NCI-H226 (cell line): ENCODE measurements at regions not wholly inside any gene's neighbourhood (a gene's known extent, or its start where the extent isn't known, plus 50 kb on each side); places are given as distances from the start of the nearest gene placed in this dataset.
A peak's percentile ranks its signal among the peaks of the same experiment; 100 is the strongest.

ENCODE experiments used
- DNase-seq: peaks from one replicate; pipeline ENCODE4 v3.0.0-alpha.2; 2015

DNA sequence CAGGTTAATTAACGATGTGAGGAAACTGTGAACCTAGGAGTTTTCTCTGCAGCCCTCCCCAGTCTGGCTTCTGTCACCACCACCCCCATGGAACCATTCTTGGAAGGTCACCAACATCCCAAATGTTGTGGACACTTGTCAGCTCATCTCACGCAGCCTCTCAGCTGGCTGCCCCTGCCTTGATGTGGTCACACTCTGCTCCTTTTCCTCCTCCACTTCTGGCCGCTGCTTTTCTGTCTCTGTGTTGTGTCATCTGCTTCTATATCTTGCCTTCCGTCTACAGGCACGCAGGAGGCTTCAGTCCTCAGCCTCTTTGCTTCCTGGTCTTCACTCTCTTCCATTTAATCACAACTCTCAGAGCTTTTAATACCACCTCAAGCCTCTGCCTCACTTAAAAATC, 371.5 kb upstream of the SLIT2 start:
- DNase-seq = no peak

DNA sequence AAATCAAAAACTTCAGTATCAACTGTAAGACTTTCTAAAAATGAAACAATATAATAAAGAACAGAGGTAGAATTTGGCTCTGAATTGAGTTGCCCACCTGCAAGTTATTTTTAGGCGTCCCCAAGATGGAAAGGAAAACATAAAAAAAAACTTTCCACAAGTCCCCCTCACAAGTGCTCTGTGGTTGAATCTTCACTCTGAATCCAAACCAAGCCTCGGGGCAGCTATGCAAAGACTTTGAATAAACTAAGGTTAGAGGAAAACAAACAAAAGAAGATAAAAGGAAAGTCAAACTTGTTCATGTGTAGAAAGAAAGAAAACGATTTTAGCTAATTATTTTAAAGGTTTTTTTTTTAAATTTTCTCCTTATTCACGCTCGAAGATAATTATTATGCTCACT, 372.4 kb upstream of the SLIT2 start:
- no peak for DNase-seq

DNA sequence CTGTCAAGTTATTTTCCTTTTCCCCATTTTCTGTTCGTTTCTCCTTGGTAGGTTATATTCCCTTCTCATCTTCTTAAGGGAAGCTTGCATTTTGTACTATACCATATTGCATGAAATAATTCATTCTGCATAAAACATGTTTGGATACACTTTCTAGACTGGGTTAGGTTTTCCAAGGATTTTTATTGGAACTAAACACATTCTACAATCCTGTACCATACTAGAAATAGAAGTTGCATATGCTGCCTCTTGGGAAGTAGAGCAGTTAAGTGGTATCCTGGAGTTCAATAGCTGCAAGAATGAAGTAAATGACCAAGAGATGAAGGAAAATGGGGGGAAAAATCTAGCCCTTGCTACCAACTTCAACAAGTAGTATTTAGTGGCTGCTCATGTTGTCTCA, 393.7 kb upstream of the SLIT2 start:
- no peak for DNase-seq

DNA sequence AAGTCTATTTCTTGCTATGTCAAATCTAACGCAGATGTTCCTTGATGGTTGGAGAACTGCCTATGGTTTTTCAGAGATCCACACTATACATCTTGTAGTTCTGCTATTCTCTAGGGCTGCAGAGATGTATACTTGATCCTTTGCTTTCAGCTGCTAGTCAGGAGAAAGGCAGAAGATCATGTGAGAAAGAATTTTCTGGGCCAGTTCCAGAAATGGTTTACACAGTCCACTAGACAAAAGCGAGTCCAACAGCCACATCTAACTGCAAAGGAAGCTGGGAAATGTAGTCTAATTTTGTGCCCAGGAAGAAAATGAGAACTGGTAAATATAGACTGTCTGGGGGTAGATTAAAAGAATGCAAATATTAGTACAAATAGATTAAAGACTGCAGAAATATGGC, 394.3 kb upstream of the SLIT2 start:
- no peak for DNase-seq

DNA sequence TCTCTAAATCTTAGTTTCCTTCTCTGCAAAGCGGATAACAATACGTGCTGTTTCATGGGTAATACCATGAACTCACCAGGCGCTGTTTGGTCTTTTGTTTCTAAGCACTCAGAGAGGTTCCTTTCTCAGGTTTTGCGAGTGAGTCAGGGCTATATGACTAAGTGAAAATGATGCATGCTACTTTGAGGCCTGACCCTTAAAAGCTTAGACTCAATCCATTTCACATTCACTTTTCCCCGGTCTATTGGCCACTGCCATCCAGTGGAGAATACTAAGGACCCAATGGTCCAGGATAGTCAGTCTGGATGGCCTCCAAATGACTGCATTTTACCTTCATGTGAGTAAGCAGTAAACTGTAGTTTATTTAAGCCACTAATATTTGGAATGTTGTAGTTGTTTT, 400.8 kb upstream of the SLIT2 start:
- peak; percentile 49 for DNase-seq

DNA sequence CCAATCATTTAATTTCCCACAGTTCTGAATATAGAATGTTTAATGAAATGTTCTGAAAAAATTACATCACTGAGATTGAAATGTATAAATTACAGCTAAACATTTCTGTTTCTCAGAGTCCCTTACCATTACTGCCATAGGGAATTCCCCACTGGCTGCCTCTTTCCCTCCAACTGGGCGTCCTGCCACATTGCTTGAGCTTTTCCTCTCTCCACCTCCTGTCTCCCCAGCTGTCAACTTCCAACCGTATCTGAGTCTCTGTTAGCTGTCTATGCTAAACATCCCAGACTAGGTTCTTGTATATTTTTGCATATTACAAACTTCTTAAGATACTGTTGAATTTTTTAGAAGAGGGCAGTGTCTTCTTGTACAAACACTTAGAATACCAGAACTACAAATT, 407.3 kb upstream of the SLIT2 start:
- DNase-seq = peak; percentile 27

DNA sequence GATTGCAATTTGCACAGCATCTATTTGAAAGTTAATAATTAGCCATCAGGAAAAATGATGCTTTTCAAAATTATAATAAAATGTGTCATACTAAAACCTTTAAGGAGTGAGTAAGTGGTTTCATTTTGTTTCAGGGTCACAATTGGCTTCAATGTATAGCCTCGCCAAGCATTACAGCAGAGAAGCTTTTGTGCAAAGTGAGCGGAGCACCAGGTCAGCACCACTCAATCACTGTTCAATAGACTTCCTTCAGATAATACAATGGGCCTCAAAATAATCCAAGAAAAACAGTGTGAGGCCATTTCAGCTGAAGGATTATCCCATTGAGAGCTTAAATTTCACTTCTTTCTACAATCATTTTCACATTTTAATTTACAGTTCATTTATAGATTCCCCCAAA, 409.2 kb upstream of the SLIT2 start:
- no peak for DNase-seq

DNA sequence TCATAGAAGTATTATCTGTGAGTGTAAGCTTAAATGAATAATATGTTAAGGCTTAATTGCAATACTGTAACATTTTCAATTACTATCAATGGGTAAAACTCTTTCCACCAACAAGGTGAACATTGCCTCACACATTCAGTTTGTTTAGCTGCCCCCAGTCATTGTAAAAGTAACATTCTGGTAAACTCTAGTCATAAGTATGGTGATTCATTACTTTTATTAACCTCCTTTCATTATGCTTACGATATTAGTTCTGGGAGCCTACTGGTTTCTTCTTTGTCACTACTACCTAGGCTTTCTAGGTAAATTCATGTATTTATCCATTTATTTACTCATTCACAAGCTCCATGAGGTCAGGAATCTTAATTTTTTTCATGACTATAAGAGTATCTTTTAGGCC, 412.8 kb upstream of the SLIT2 start:
- no peak for DNase-seq

DNA sequence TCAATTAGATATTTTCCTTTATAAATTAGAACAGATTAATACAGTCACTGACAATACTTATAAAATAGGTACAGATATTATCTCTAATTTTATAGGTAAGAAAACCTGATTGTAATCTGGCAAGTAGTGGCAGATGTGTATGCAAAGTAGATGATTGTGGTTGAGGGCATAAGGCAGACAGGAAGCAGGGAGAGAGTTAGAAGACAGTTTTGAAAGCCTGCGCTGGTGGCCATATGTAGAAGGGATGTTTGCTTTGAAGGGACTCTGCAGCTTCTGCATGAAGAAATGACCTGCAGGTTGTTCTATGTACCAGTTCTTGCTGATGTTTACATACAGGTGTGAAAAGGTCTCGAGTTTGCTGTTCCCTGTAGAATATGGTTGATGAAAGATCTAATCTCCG, 416.3 kb upstream of the SLIT2 start:
- no peak for DNase-seq

DNA sequence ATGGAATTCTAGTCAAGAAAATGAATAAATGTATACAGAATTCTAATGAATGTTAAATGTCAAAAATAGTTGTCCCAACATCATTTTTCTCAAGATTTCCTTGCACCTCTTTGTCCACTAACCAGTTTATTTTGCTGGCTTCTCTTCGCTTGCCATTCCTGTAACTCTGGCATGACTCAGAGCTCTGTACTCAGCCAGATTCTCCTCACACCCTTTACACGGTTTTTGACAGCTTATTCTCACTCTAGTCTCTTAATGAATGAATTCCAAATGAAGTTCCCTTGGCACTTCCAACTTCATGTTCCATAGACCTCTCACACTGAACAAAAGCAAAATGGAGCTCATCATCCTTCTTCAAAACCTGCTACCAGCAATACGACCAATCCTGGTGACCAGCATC, 419.3 kb upstream of the SLIT2 start:
- no peak for DNase-seq

DNA sequence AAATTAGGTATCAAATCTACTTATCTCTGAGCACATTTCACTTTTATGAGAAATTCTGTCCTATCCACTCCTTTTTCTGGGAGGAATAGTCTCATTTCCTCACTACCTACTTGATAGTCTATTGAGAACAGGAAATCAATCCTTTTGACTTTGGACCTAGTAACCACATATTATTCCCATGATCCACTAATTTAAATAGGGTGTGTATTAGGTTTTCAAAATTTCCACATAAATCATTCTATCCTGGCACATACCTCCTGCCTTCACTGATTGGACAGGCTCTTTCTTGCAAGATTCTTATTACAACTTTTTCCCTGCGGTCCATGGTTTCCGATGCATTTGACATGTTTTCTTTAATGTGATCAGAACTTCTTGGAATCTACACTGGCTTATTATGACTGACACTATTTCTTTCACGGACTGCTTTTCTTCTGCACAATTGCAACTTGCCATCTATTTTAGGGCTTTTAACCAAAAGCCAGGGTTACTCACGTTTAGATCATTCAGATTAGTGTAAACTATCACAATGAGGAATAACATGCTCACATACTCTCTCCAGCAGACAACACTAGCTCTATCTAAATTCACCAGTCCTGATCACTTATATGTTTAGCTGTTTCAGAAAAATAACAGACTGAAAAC, 419.9 kb upstream of the SLIT2 start:
- no peak for DNase-seq

DNA sequence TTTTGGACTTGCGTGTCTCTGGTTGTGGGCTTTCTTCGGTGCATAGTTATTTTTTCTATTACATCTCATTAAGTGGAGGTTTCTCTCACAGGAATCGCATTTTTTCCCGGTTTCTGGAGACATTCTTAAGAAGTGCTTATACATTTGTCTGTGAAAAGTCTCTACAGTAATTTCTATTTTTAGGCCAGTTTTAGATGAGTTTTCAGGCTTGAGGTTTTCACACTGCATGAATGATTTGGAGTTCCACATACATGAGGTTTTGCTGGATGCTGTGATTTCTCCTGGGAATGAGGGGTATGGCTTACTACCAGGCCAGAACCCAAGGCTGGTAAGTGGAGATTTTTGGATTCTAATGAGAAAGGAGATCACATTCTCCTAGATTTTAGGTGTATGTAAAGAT, 422.6 kb upstream of the SLIT2 start:
- DNase-seq = no peak

DNA sequence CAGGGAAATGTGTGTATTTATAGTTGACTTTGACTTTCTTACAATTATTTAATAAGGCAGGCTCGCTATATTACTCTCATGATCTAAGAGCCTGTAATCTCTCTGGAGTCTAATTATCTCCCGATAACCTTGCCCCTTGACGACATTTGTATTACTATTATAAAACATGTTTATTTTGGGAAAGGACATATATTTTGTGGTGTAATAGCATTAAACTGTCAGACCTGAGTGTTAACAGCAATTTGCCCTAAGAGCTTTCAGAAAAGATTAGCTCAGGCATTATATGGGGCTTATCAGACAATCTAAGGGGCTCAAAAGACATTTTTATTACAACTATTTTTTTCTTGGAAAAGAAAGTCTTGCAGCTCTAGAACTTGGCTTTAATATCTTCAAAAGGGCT, 427.9 kb upstream of the SLIT2 start:
- no peak for DNase-seq

DNA sequence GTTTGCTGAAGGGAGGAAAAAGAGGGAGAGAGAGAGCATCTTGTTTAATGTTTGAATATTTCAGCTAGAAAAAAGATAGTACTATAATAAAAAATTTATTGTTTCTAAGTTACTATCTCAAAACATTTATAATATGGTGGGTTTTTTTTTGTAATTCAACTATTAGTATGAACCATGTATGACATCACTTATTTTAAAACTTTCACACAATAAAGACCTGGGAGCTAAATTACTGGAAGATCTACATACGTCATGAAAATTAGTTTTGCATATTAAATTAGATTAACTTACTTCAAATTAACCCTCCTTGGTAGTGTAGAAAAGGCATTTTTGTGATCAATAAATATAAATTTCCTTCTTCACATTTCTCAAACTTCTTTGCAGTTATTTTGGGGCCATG, 432.0 kb upstream of the SLIT2 start:
- no peak for DNase-seq

DNA sequence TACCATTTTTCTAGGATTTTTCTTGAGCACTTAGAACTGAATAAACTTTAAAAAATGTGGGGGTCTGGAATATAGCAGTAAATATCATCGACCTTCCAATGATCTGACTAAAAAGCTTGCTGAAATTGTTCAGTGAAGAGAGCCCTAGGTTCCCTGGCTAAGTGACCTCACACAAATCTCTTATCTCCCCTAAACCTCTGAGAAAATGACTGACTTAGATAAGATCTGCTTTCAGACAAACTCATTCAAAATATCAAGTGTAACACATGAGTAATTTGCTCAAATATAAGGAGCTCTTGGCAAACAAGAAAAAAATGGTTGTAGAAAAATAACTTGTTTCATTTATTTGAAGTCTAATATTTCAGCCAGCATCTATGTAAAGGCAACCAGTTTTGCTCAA, 441.7 kb upstream of the SLIT2 start:
- DNase-seq = no peak

DNA sequence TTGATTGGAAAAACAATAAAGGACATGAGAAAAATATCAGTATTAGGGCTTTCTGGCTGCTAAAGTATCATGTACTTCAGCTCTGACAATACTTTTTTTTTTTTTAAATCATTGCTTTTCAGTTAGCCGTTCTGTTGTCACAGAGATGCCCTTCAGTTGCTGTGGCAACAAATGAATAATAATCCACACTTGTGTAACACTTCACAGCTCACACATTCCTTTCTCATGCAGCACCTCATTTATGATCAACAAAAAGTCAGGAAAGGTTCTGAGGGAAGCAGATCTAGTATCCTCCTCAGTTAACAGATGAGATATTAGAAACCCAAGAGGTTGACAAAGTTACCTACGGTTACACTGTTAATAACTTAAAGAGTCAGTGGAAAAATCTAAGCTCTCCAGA, 444.2 kb upstream of the SLIT2 start:
- peak; percentile 61 for DNase-seq

DNA sequence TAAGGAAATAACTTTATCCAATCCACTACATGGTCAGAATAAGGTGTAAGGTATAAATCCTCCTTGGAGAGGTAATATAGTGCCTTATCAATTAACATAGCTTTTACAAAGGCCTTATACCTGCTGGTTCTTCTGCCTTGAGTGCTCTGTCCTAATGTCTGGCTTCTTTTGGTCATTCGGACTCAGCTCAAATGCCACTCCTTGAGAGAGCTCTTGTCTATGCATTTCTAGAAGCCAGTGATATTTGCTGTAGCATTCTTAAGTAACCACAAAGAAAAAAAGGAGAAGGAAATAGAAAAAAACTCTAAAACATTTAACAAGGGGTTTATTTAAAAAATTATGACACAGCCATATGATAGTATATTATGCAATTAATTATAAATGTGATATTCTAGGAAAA, 444.8 kb upstream of the SLIT2 start:
- DNase-seq = no peak

DNA sequence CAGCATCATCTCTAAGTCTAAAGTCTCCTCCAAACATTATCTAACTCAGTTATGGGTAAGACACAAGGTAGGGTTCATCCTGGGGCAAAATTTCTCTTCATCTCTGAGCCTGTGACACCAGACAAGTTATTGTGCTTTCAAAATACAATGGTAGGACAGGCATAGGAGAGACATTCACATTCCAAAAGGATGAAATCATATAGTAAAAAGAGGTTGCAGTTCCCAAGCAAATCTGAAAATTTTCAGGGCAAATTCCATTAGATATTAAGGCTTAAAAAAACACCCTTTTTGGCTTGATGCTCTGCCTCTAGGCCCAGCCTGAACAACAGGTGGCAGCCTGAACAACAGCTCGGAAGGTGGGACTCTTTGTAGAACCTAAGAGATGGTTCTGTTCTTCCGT, 448.3 kb upstream of the SLIT2 start:
- DNase-seq = no peak

DNA sequence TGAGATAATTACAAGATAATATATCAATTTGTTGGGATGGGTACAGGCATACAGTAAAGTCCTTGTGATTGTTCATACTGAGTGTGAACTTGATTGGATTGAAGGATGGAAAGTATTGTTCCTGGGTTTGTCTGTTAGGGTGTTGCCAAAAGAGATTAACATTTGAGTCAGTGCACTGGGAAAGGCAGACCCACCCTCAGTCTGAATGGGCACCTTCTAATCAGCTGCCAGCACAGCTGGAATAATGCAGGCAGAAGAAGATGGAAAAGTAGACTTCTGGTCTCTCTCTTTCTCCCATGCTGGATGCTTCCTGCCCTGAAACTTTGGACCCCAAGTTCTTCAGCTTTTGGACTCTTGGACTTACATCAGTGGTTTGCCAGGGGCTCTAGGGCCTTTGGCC, 457.9 kb upstream of the SLIT2 start:
- no peak for DNase-seq

DNA sequence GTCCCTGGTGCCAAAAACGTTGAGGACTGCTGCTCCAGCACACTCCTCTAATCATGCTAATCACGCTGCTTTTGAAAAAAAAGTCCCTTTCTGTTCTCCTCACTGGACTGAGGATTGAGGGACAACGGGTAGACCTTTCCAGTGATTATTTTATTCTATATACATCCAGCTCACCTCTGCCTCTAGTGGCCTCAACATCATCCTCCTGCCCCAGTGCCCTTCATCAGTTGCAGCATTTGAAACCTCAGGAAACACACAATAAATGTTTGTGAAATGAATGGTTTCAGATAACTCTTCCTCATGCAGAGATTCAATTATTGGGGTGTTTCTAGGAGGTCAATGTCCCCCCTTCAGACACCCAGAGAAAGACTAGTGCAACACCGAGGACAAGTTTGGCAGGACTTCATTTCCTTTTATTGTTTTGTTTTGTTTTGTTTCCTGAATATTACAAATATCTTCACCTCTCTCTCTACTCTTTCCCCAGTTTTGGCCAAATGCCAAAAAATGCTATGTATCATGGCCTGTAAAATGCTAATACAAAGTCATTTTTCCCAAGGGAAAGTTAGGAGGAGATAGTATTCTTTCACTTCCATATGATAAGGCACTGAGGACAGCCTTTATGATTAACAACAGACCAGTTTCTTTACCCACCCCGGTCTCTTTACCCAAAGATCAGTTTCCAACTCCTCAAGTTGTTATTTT, 460.1 kb upstream of the SLIT2 start:
- DNase-seq = no peak

DNA sequence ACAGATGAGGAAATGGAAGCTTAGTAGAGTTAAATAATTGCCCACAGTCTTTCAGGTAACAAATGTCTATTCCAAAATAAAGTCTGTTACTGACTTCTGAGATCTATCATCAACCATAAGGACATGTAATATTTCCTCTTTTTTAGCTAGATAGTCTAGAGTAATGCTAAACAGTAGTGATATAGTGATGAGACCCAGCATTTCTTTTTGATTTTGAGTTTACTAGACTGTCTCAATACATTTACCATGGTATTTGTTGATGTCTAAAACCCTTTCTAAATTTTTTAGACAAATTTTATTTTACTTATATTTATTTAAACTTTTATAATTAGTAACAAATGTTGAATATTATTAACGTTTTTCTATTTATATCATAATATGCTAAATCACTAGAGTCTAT, 465.1 kb upstream of the SLIT2 start:
- DNase-seq = no peak

DNA sequence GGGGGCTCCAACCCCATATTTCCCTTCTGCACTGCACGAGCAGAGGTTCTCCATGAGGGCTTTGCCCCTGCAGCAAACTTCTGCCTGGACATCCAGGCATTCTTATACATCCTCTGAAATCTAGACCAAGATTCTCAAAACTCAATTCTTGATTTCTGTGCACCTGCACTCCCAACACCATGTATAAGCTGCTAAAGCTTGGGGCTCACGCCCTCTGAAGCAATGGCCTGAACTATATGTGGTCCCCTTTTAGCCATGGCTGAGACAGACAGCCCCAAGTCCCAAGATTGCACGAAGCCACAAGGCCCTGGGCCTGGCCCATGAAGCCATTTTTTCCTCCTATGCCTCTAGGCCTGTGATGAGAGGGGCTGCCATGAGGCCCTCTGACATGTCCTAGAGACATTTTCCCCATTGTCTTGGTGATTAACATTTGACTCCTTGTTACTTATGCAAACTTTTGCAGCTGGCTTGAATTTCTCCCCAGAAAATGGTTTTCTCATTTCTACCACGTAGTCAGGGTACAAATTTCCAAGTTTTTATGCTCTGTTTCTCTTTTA, 468.0 kb upstream of the SLIT2 start:
- DNase-seq = no peak

DNA sequence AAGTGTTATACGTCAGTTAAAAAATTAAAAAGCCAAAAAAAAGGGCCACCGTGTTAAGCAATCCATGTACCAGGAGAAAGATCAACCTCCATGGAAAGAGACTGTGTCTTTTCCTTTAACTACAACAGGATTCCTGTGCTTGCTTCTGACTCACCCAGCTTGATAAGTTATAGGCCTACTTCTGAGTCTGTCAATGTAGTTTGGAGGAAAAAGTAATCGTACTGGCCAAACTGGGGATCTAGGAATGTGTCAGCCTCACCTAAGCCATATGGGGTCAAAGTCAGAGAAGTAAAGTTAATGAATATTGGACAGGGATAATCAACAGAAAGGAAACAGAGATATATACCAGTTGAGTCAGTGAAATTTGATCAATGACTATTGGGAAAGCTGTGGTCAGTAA, 470.8 kb upstream of the SLIT2 start:
- no peak for DNase-seq

DNA sequence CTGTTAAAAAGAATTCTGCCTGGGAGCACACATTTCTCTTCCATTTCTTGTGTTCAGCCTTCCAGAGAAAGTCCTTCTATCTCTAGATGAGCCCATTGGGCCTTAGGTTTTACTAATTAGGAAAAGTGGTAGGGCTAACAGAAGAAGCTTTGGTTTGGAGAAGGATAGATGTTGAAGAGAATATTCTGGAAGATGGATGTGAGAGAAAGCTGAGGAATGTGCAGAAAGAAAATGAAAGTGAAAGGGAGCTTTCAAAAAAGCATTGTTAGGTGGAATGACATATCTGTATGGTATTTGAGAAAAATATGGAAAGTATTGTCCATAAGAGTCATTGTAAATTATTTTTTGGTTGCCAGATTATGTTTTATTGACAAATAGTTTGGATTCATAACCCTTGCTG, 474.8 kb upstream of the SLIT2 start:
- DNase-seq = no peak

DNA sequence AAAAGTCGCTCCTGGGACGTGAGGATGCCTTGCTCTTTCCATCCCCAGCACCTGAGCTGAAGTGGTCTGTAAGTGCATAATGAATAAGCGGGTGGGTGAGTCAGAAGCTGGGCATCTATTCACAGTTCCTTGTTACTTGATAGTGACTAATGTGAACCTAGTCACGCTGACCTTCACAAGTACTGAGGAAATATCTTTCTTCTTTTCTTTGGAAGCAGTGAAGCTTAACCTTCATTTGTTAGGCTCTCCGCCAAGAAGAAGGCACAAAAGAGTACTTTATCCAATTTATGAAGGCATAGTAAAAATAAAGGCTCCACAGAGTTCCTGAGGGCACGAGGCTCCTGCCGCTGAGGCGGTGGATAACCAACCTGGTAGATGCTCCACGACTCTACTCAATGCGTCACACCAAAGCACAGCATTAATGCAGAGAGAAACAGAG, 475.7 kb upstream of the SLIT2 start:
- DNase-seq = peak; percentile 79
